HEK293T (cell line): ENCODE measurements at regions not wholly inside any gene's neighbourhood (a gene's known extent, or its start where the extent isn't known, plus 50 kb on each side); places are given as distances from the start of the nearest gene placed in this dataset.

Experiments
- CTCF ChIA-PET: fragments of 350-600 bp; formaldehyde crosslinking; extraction: SDS; loops from one replicate; lab custom pipeline; 2021; ENCODE audit warnings: antibody characterized with exemption, inconsistent platforms; lab: Yijun Ruan, JAX
- POLR2A ChIA-PET: fragments of 350-600 bp; formaldehyde crosslinking; extraction: SDS; loops from one replicate; lab custom pipeline; 2020; ENCODE audit warnings: antibody characterized with exemption, inconsistent platforms; lab: Yijun Ruan, JAX
- DNase-seq: peaks from one replicate; pipeline ENCODE4 v3.0.0; 2012; ENCODE audit warnings: mixed read lengths; ENCODE audit errors: extremely low spot score
- ARNT ChIP-seq: fragments of 450-650 bp; IDR thresholded peaks from 2 replicates; pipeline ENCODE4 v1.6.1; 2017; ENCODE audit warnings: mild to moderate bottlenecking
- BHLHE40 ChIP-seq: fragments of 450-650 bp; IDR thresholded peaks from 2 replicates; pipeline ENCODE4 v1.6.1; 2016; ENCODE audit warnings: mild to moderate bottlenecking, moderate library complexity, borderline replicate concordance
- CTBP1 ChIP-seq: fragments of 450-650 bp; IDR thresholded peaks from 2 replicates; pipeline ENCODE4 v1.6.1; 2016; ENCODE audit warnings: borderline replicate concordance
- ELF4 ChIP-seq: fragments of 450-650 bp; IDR thresholded peaks from 2 replicates; pipeline ENCODE4 v1.6.1; 2017; ENCODE audit warnings: antibody characterized with exemption
- FOXA1 ChIP-seq: fragments of 450-650 bp; IDR thresholded peaks from 2 replicates; pipeline ENCODE4 v1.6.1; 2016; ENCODE audit warnings: mild to moderate bottlenecking
- FOXK2 ChIP-seq: fragments of 450-650 bp; IDR thresholded peaks from 2 replicates; pipeline ENCODE4 v1.6.1; 2016; ENCODE audit warnings: mild to moderate bottlenecking
- FOXM1 ChIP-seq: fragments of 450-650 bp; IDR thresholded peaks from 2 replicates; pipeline ENCODE4 v1.6.1; 2017; ENCODE audit warnings: mild to moderate bottlenecking, borderline replicate concordance
- HDGF ChIP-seq: fragments of 450-650 bp; IDR thresholded peaks from 2 replicates; pipeline ENCODE4 v1.6.1; 2017; ENCODE audit warnings: antibody characterized with exemption, borderline replicate concordance
- L3MBTL2 ChIP-seq: fragments of 450-650 bp; conservative IDR thresholded peaks from 2 replicates; pipeline ENCODE4 v1.6.1; 2016; ENCODE audit warnings: mild to moderate bottlenecking
- LEF1 ChIP-seq: fragments of 450-650 bp; IDR thresholded peaks from 2 replicates; pipeline ENCODE4 v1.6.1; 2017; ENCODE audit warnings: mild to moderate bottlenecking, borderline replicate concordance
- NFRKB ChIP-seq: fragments of 450-650 bp; IDR thresholded peaks from 2 replicates; pipeline ENCODE4 v1.6.1; 2016; ENCODE audit warnings: mild to moderate bottlenecking, moderate library complexity
- PKNOX1 ChIP-seq: fragments of 450-650 bp; IDR thresholded peaks from 2 replicates; pipeline ENCODE4 v1.6.1; 2016
- SP1 ChIP-seq: fragments of 450-650 bp; IDR thresholded peaks from 2 replicates; pipeline ENCODE4 v1.6.1; 2017
- SUZ12 ChIP-seq: fragments of 450-650 bp; IDR thresholded peaks from 2 replicates; pipeline ENCODE4 v1.6.1; 2016; ENCODE audit warnings: mild to moderate bottlenecking
- TARDBP ChIP-seq: fragments of 450-650 bp; IDR thresholded peaks from 2 replicates; pipeline ENCODE4 v1.6.1; 2016
- ZNF384 ChIP-seq: fragments of 450-650 bp; IDR thresholded peaks from 2 replicates; pipeline ENCODE4 v1.6.1; 2016

GRCh38 chr10:22477334-22478287 lies 132.3 kb downstream of the SPAG6 start:
- ChIA-PET POLR2A (interaction anchor here (1.5 to 2.1 kb wide), 2 partner anchors 10 to 40 kb away, joined by 4 to 15 read pairs; no protein-coding TSS in a partner anchor), CTCF (no interaction called here)
- no peak for DNase-seq
- TF ChIP-seq L3MBTL2 (no peak), ARNT (no peak), FOXA1 (no peak)

GRCh38 chr10:22478555-22479334 lies 133.4 kb downstream of the SPAG6 start:
- no peak for TF ChIP-seq CTBP1
- no peak for TF ChIP-seq ELF4
- TF ChIP-seq BHLHE40 = no peak
- no peak for TF ChIP-seq NFRKB
- TF ChIP-seq SUZ12 = no peak
- TF ChIP-seq SP1 = no peak
- TF ChIP-seq FOXA1 = no peak
- TF ChIP-seq FOXM1 = no peak
- no peak for TF ChIP-seq LEF1
- no peak for TF ChIP-seq FOXK2
- TF ChIP-seq PKNOX1 = no peak
- TF ChIP-seq ARNT = no peak
- no peak for TF ChIP-seq TARDBP
- TF ChIP-seq HDGF = no peak
- TF ChIP-seq L3MBTL2 = no peak
- no peak for TF ChIP-seq ZNF384
- DNase-seq = no peak
- POLR2A ChIA-PET = interaction anchor here (0.9 to 2.1 kb wide), 6 partner anchors 11 to 139 kb away, joined by 3 to 15 read pairs (median 4); no protein-coding TSS in a partner anchor
- CTCF ChIA-PET = no interaction called here

GRCh38 chr10:22479419-22479818 lies 134.1 kb downstream of the SPAG6 start:
- no peak for TF ChIP-seq ARNT
- TF ChIP-seq TARDBP = no peak
- no peak for TF ChIP-seq SP1
- TF ChIP-seq FOXA1 = no peak
- ChIA-PET POLR2A (interaction anchor here (0.9 to 2.1 kb wide), 6 partner anchors 12 to 139 kb away, joined by 3 to 15 read pairs (median 4); no protein-coding TSS in a partner anchor), CTCF (no interaction called here)
- no peak for DNase-seq

GRCh38 chr10:22481106-22481505 lies 135.8 kb downstream of the SPAG6 start:
- ChIA-PET CTCF (no interaction called here), POLR2A (interaction anchor here (1.0 to 1.7 kb wide), 5 partner anchors 11 to 140 kb away, joined by 3 read pairs; no protein-coding TSS in a partner anchor)
- no peak for DNase-seq
- TF ChIP-seq TARDBP (no peak), BHLHE40 (no peak), CTBP1 (no peak), ZNF384 (no peak), FOXA1 (no peak), FOXK2 (no peak)

- POLR2A ChIA-PET = interaction anchor here (0.8 to 1.7 kb wide), 8 partner anchors 12 to 161 kb away, joined by 3 to 12 read pairs (median 3); partner anchors contain the start of gene BMI1
- TF ChIP-seq SP1 (no peak), PKNOX1 (no peak), CTBP1 (no peak), ELF4 (no peak), HDGF (no peak)
- CTCF ChIA-PET = interaction anchor here (1.2 kb wide), 1 partner anchor 507 kb away, joined by 3 read pairs; no protein-coding TSS in a partner anchor
- DNase-seq = no peak
These were observed 136.6 kb downstream of the SPAG6 start for GRCh38 chr10:22481687-22482539.

- ChIA-PET CTCF (interaction anchor here (1.2 kb wide), 1 partner anchor 505 kb away, joined by 3 read pairs; no protein-coding TSS in a partner anchor), POLR2A (interaction anchor here (1.6 to 1.7 kb wide), 2 partner anchors 23 to 46 kb away, joined by 3 to 12 read pairs; no protein-coding TSS in a partner anchor)
- TF ChIP-seq TARDBP = no peak
- TF ChIP-seq ARNT = no peak
- TF ChIP-seq L3MBTL2 = no peak
- TF ChIP-seq ZNF384 = no peak
- TF ChIP-seq ELF4 = no peak
- TF ChIP-seq LEF1 = no peak
- no peak for TF ChIP-seq FOXM1
- TF ChIP-seq SP1 = no peak
- TF ChIP-seq FOXA1 = no peak
- no peak for TF ChIP-seq FOXK2
- no peak for TF ChIP-seq PKNOX1
- no peak for TF ChIP-seq BHLHE40
- no peak for TF ChIP-seq CTBP1
- no peak for TF ChIP-seq NFRKB
- no peak for TF ChIP-seq SUZ12
- DNase-seq = no peak
These were observed 137.8 kb downstream of the SPAG6 start for GRCh38 chr10:22483132-22483531.
